Uterus (tissue), 3 donors: ENCODE measurements at regions not wholly inside any gene's neighbourhood (a gene's known extent, or its start where the extent isn't known, plus 50 kb on each side); places are given as distances from the start of the nearest gene placed in this dataset.

Experiments used
- DNase-seq, 2 donors: peaks; one replicate each; pipeline ENCODE4 v3.0.0-alpha.2; 2019 to 2020
- H3K27ac ChIP-seq, 2 donors: fragments of 200-600 bp; sonication (generic); 1 replicate in 1 of 2; 2 replicates in 1 of 2; pipeline ENCODE4 v1.5.1; 2016 to 2018
- H3K27me3 ChIP-seq, 2 donors: fragments of 200-600 bp; sonication (generic); one replicate each; pipeline ENCODE4 v1.5.1; 2018 to 2019; ENCODE audit warnings: control low read depth in 1 of 2
- H3K36me3 ChIP-seq, 2 donors: fragments of 200-600 bp; sonication (generic); one replicate each; pipeline ENCODE4 v1.5.1; 2019; ENCODE audit warnings: control low read depth in 1 of 2
- H3K4me1 ChIP-seq, 2 donors: fragments of 200-600 bp; sonication (generic); one replicate each; pipeline ENCODE4 v1.5.1; 2018 to 2019; ENCODE audit warnings: control low read depth in 1 of 2
- H3K4me3 ChIP-seq, 2 donors: fragments of 200-600 bp; sonication (generic); 1 replicate in 1 of 2; 2 replicates in 1 of 2; pipeline ENCODE4 v1.5.1; 2018 to 2019; ENCODE audit warnings: mild to moderate bottlenecking in 1 of 2
- H3K9me3 ChIP-seq, 2 donors: fragments of 200-600 bp; sonication (generic); one replicate each; pipeline ENCODE4 v1.5.1; 2019; ENCODE audit warnings: control low read depth in 1 of 2
- CTCF ChIP-seq, 4 experiments: fragments of 200-600 bp in 2 of 4; fragments of 450-650 bp in 2 of 4; sonication (generic) in 2 of 4; IDR thresholded peaks; one replicate each; pipeline ENCODE4 v1.5.1; 2016 to 2019; ENCODE audit warnings: antibody characterized with exemption in 4 of 4, mild to moderate bottlenecking in 2 of 4, moderate library complexity in 1 of 4
- POLR2A ChIP-seq, 2 donors: fragments of 450-650 bp; IDR thresholded peaks; one replicate each; pipeline ENCODE4 v1.6.1; 2016; ENCODE audit warnings: antibody characterized with exemption in 2 of 2, mild to moderate bottlenecking in 1 of 2, moderate library complexity in 1 of 2
- intact Hi-C: fragments of 100-400 bp; cut with DNase I; formaldehyde crosslinking; loops from one replicate; pipeline ENCODE4 v1.15.1; 2023; ENCODE audit warnings: low total_unique reads
- donor health status: DM: yes; HTN: yes; CAD: no.

DNA sequence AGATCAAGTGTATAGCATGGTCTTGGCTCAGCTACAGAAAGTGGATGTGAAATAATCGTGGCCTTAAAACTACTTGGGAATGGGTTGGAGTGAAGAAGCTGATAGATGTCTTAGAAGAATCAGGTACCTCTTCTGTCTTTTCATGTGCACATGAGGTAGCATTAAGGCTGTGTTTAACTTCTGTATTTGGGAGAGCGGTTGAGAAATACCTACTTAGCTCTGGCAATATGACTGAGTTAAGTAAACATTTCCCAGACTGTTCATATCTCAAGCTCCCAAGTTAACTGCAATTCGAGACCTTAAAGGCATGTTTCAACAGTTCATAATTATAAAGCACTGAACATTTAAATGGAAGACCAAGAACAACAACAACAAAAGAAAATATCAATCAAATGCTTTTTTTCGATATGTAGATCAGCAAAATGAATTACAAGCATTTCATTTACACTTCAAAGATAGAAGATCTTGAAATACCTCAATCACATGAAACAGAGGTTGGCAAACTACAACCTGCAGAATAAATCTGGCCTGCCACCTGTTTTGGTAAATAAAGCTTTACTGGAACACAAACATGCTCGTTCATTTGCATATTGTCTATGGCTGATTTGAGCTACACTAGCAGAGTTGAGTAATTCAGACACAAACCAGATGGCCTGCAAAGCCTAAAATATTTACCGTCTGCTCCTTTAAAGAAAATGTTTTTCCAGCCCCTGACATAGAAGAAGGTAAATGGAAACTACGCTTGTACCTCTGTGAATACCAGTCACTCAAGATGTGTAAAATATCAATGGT lies 337.1 kb upstream of the GLI3 start:
- Histone ChIP-seq H3K36me3 (no peaks in the 10 kb centered on the region), H3K9me3 (peaks cover 0 to 3% of the 10 kb centered on the region in 2 donors), H3K4me1 (no peaks in the 10 kb centered on the region), H3K4me3 (no peak overlapping the region), H3K27me3 (no peaks in the 10 kb centered on the region), H3K27ac (no peak overlapping the region)
- intact Hi-C loops, result no loop called here
- DNase-seq, result no peak
- no peak for TF ChIP-seq CTCF (IDR thresholded peaks at IDR 0.05)
- no peak for TF ChIP-seq POLR2A (IDR thresholded peaks at IDR 0.05)

DNA sequence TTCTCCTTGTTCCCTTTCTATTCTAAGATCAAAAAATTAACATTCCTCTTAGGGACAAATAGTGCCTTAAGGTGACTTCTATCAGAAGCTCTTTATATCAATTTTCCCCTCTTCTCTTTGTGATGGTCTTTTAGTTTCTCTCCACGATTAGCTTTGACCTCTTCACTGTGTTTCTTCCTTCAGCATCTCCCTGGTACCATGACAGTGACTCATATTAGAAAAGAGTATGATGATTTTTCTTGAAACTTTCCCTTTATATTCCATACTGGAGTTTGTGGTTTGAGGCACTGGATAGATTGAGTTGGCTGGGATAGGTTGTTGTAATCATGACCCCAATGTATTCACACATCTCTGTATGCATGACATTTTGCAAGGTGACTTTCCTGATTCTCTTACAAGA lies 335.6 kb upstream of the GLI3 start:
- H3K4me1 ChIP-seq, result no peaks in the 10 kb centered on the region
- DNase-seq, result no peak
- no peak for TF ChIP-seq POLR2A (IDR thresholded peaks at IDR 0.05)
- no peak for TF ChIP-seq CTCF (IDR thresholded peaks at IDR 0.05)
- H3K36me3 ChIP-seq, result no peaks in the 10 kb centered on the region
- H3K9me3 ChIP-seq, result no peaks in the 10 kb centered on the region
- no peaks in the 10 kb centered on the region for H3K27me3 ChIP-seq
- no peak overlapping the region for H3K4me3 ChIP-seq
- intact Hi-C loops, result no loop called here
- H3K27ac ChIP-seq, result no peak overlapping the region

- Histone ChIP-seq H3K4me3 (no peak overlapping the region), H3K36me3 (no peaks in the 10 kb centered on the region), H3K27ac (no peak overlapping the region), H3K4me1 (no peaks in the 10 kb centered on the region), H3K27me3 (no peaks in the 10 kb centered on the region), H3K9me3 (no peaks in the 10 kb centered on the region)
- no peak for DNase-seq
- intact Hi-C loops, result no loop called here
- no peak for TF ChIP-seq POLR2A (IDR thresholded peaks at IDR 0.05)
- no peak for TF ChIP-seq CTCF (IDR thresholded peaks at IDR 0.05)
Measured at GRCh38 chr7:42572056-42572455, 335.0 kb upstream of the GLI3 start.

DNA sequence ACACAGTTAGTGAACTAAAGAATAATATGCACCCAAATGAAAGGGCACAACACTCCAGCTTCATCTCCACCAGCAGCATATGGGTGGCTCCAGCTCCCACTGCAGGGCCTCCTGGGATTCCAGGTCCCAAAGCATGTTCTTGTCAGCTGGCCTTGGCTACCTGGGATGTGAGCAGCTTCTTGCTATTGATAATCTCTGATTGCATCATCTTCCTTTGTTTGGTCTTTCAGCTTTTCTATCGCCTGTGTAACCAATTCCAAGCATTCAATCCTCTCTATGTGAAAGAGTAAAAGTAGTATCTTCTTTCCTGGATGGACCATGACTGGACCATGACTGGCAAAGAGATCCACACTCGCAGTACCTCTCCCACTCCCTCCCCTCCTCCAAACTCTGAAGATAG lies 333.9 kb upstream of the GLI3 start:
- Histone ChIP-seq H3K4me3 (no peak overlapping the region), H3K27ac (no peak overlapping the region), H3K36me3 (no peaks in the 10 kb centered on the region), H3K9me3 (no peaks in the 10 kb centered on the region), H3K27me3 (no peaks in the 10 kb centered on the region), H3K4me1 (no peaks in the 10 kb centered on the region)
- TF ChIP-seq CTCF (IDR thresholded peaks at IDR 0.05) (no peak), POLR2A (IDR thresholded peaks at IDR 0.05) (no peak)
- intact Hi-C loops, result no loop called here
- no peak for DNase-seq

- Histone ChIP-seq H3K9me3 (peaks cover 0 to 4% of the 10 kb centered on the region in 2 donors), H3K27ac (no peak overlapping the region), H3K36me3 (no peaks in the 10 kb centered on the region), H3K4me1 (no peaks in the 10 kb centered on the region), H3K4me3 (no peak overlapping the region), H3K27me3 (no peaks in the 10 kb centered on the region)
- TF ChIP-seq CTCF (IDR thresholded peaks at IDR 0.05) (no peak), POLR2A (IDR thresholded peaks at IDR 0.05) (no peak)
- intact Hi-C loops, result no loop called here
- no peak for DNase-seq
Measured at GRCh38 chr7:42567051-42567450, 330.0 kb upstream of the GLI3 start.
